ENCODE measurements at regions not wholly inside any gene's neighbourhood (a gene's known extent, or its start where the extent isn't known, plus 50 kb on each side); places are given as distances from the start of the nearest gene placed in this dataset.

GRCh38 chr4:58553679-58554078 lies 1443.5 kb upstream of the IGFBP7 start:
- no peak for DNase-seq (ENCODE audit: low read depth in 2 of 2)

GRCh38 chr4:58553031-58553430 lies 1442.8 kb upstream of the IGFBP7 start:
- no peak for DNase-seq (ENCODE audit: low read depth in 2 of 2)

DNA sequence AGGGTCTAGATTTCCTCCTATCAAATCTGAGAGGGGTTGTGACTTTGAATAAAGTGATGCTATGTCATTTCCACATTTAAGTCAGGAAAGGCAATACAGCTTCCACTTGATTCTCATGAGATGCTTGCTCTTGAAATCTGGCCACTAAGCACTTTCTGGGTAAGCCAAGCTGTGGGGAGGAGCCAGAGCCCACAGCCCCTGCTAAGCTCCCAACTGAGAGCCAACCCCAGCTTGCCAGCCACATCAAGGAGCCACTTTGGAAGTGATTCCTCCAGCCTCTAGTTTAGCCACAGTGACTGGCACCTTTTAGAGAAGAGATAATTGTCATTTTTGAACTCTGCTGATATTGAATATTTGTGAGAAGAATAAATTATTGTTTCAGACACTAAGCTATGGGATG lies 1441.5 kb upstream of the IGFBP7 start:
- DNase-seq (ENCODE audit: low read depth in 2 of 2) = no peak

- DNase-seq (ENCODE audit: low read depth in 2 of 2) = no peak
These were observed 1433.3 kb upstream of the IGFBP7 start for GRCh38 chr4:58543465-58543864.

DNA sequence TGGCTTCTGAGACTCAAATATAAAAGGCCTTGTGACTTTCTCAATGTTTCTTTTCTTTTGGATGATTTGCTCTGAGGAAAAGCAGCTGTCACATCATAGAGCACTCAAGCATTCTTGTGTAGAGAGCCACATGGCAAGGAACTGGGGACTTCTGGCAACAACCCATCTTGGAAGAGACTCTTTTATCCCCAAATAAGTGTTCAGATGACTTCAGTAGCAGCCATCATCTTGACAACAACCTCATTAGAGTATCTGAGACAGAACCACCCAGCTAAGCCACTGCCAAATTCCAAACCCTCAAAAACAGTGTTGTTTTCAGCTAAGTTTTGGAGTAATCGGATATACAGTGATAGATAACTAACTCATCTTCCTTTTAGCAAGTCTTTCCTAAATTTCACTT lies 1431.7 kb upstream of the IGFBP7 start:
- no peak for DNase-seq (ENCODE audit: low read depth in 2 of 2)

- no peak for DNase-seq (ENCODE audit: low read depth in 2 of 2)
These were observed 1412.7 kb upstream of the IGFBP7 start for GRCh38 chr4:58522765-58523382.

GRCh38 chr4:58515226-58515625 lies 1405.0 kb upstream of the IGFBP7 start:
- DNase-seq (ENCODE audit: low read depth in 2 of 2) = no peak

DNA sequence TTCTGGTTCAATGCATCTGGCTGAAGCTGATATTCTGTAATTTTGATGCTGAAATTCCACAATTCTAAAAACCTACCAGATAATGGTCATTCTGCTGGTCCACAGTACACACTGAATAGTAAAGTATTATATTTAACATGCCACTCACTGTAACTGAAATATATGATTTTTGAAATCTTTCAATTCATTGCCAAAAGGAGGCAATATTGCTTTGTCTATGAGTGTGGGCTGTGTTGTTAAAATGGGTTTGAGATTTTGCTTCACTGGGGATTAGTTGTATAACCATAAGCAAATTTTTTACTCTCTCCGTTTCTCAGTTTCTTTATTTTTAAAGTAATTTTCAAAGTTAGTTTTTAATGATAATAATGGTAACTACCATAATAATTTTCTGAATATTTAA lies 1404.1 kb upstream of the IGFBP7 start:
- DNase-seq (ENCODE audit: low read depth in 2 of 2) = no peak

GRCh38 chr4:58510652-58511051 lies 1400.5 kb upstream of the IGFBP7 start:
- no peak for DNase-seq (ENCODE audit: low read depth in 2 of 2)

GRCh38 chr4:58507079-58507478 lies 1396.9 kb upstream of the IGFBP7 start:
- DNase-seq (ENCODE audit: low read depth in 2 of 2) = no peak

GRCh38 chr4:58502839-58503238 lies 1392.7 kb upstream of the IGFBP7 start:
- DNase-seq (ENCODE audit: low read depth in 2 of 2) = no peak

DNA sequence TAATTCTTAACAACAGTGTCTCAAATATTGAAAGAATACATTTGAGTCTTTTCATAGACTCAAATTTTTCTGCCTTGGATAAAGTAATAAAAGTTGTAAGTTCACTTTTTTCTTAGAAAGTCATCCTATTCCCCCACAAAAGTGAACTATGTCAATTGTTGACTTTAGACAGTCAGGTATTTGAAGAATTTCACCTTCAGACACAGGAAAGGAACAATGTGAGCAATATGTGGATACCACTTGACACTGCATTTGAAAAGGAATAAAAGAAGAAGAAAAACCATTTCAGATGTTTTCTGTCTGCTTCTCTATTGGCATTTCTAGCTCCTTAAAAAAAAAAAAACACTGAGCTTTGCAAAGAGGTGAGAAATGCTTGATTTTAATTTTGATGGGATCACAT lies 1389.0 kb upstream of the IGFBP7 start:
- DNase-seq (ENCODE audit: low read depth in 2 of 2) = no peak

- DNase-seq (ENCODE audit: low read depth in 2 of 2) = no peak
These were observed 1381.4 kb upstream of the IGFBP7 start for GRCh38 chr4:58491620-58492019.

GRCh38 chr4:58477950-58478349 lies 1367.8 kb upstream of the IGFBP7 start:
- no peak for DNase-seq (ENCODE audit: low read depth in 2 of 2)

DNA sequence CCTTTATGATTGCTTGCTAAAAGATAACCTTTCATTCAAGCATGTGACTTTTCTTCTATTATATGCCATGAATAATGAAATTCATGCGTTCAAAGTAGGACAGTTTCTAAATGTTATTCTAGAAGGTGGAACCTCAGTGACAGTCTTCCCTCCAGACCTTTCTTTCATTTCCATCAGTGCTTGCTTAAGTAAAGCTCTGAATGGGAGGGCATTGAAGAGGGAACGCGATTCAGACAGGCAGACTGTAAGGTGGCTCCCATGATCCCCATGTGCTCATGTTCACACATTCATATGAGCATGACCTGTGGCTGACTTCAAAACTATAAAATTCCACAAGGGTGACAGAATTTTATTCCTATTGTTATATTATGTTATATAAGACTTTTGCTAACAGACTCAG lies 1367.3 kb upstream of the IGFBP7 start:
- DNase-seq (ENCODE audit: low read depth in 2 of 2) = no peak

DNA sequence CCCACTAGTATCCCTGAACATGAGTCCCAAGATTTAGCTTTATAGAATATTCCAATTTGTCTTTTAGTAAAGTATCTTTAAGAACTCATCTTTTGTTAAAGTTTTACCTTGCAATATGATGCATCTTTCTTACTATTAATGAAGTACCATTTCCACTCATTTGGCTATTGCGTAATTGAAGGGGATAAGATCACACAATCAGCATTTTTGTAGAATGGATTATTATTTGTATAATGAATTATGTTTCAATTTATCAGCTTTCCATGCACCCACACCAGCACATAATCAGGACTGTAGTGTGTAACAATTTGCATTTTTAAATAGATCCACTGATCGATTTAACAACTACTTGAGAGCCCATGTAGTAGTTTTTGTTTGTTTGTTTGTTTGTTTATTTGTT lies 1364.9 kb upstream of the IGFBP7 start:
- no peak for DNase-seq (ENCODE audit: low read depth in 2 of 2)

GRCh38 chr4:58465031-58465430 lies 1354.8 kb upstream of the IGFBP7 start:
- DNase-seq (ENCODE audit: low read depth in 2 of 2) = no peak

GRCh38 chr4:58456727-58457384 lies 1346.7 kb upstream of the IGFBP7 start:
- no peak for DNase-seq (ENCODE audit: low read depth in 2 of 2)

DNA sequence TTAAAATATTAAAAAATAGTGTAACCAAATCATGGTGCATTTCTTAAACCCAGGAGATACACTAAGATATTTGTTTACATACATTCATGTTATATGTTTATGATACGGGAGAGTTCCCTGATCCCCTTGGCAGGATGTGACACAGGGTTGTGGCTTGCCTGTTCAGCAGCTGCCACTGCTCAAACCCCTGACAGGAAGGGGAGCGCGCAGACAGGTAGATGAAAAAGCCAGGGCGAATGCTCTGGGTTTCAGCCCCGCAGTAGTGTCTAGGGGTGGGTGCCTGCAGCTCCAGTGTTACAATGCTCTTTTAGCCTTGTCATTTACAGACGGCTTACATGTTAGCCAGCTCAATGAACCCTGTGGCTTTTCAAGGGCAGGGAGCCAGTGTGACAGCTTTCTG lies 1343.8 kb upstream of the IGFBP7 start:
- no peak for DNase-seq (ENCODE audit: low read depth in 2 of 2)

DNA sequence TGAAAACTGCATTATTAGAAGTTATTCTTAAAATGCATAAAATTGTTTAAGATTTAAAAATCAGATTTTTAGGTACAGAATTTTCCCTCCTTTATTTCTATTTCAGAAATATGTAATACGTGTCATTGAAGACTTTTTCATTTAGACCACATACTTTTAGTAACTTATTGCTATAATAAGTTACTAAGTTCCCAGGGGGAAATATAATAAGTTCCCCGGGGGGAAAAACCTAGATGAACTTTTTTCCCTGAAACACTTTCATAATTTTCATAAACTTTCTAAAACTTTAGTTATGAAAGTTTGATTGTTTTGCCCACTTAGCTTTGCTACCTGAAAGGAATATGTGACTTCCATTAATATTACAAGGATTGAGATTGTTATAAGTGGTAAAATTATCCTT lies 1341.5 kb upstream of the IGFBP7 start:
- no peak for DNase-seq (ENCODE audit: low read depth in 2 of 2)

DNA sequence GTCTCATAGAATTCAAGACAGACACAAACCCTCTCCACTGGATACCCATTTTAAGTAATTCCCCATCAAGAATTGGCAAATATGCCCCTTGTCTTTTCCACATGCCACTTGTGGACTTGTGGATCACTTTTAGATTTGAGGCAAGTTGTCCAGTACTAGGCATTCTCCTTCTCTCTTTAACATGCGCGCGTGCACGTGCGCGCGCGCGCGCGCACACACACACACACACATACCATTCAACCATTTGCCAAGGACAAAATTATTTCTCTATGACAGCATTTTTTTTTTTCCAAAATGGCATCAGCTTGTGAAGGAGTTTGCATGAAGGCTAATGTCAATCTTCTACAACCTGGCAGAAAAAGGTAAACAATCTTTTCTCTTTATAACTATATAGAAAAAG lies 1325.7 kb upstream of the IGFBP7 start:
- DNase-seq (ENCODE audit: low read depth in 2 of 2) = no peak

GRCh38 chr4:58413849-58414248 lies 1303.7 kb upstream of the IGFBP7 start:
- DNase-seq (ENCODE audit: low read depth in 2 of 2) = no peak

DNA sequence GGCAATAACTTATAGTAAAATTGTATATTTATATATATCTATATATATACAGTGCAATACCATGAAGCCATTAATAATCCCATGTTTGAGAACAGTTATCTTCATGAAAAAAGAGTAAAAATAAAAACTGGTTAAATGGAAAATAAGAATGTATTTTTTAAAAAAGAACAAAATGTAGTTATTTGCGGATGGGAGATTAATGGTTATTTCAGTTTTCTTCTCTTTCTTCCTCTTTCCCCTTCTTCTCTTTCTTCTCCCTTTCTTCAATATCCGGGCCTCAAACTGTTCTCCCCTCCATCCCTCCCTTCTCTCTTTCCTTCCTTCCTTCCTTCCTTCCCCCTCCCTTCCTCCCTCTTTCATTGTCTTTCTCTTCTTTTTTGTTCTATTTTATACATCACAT lies 1301.7 kb upstream of the IGFBP7 start:
- DNase-seq (ENCODE audit: low read depth in 2 of 2) = no peak

- DNase-seq (ENCODE audit: low read depth in 2 of 2) = no peak
These were observed 1296.6 kb upstream of the IGFBP7 start for GRCh38 chr4:58406762-58407161.

Data from stimulated activated CD8-positive, alpha-beta memory T cell treated with anti-CD3 and anti-CD28 coated beads, Interleukin-15, amount 100 ng/mL, for 48 hours (primary cell).